ENCODE measurements at regions not wholly inside any gene's neighbourhood (a gene's known extent, or its start where the extent isn't known, plus 50 kb on each side); places are given as distances from the start of the nearest gene placed in this dataset.
A peak's percentile ranks its signal among the peaks of the same experiment; 100 is the strongest.
"Not testable (repeated sequence)": the region's sequence is repeated elsewhere in the genome, so short reads cannot be mapped to it uniquely, and the experiment has no call there.

DNA sequence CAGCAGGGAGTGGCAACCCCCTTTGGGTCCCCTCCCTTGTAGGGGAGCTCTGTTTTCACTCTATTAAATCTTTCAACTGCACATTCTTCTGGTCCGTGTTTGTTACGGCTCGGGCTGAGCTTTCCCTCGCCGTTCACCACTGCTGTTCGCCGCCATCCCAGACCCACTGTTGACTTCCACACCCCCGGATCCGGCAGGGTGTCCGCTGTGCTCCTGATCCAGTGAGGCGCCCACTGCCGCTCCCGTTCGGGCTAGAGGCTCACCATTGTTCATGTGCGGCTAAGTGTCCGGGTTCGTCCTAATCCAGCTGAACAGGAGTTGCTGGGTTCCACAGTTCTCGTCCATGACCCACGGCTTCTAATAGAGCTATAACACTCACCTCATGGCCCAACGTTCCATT is 408.1 kb downstream of the KCNJ2 start:
- DNase-seq (ENCODE audit: low read depth, low spot score): no peak

DNA sequence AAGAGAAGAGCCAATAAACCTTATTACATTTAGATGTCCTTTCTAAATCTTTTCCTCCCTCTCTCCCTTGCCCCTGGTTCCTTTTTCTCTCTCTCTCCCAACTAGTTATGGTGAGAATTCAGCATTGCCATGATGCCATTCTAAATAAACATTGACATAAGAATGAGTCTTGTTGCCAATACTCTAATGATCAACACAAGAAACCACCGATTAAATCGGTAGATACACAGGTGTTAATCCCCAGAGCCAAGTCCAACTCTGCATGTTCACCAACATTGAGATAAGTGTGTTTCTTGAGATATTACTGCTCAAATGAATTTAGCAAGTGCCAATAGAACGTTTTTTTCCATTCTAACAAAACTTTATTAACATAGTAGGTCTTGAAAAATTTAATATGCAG is 412.1 kb downstream of the KCNJ2 start:
- DNase-seq (ENCODE audit: low read depth, low spot score): no peak

DNA sequence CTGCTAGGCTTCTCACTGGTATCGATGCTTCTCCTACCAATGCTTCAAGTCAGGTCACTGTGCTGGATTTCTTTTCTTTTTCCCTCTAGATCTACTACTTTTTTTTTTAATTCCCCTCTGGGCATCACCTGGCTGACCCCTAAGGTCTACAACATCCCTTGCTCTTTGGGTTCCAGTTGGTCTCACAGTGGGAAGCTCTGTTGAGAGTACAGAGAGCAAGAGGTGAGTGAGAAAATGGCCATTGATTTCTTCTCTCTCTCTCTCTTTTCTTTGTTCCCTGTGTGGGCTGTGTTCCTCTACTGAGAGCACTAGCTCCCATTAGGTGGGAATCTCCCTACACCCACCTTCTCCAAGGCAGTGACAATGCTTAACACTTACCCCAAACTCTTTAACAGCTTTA is 413.4 kb downstream of the KCNJ2 start:
- DNase-seq (ENCODE audit: low read depth, low spot score): no peak

DNA sequence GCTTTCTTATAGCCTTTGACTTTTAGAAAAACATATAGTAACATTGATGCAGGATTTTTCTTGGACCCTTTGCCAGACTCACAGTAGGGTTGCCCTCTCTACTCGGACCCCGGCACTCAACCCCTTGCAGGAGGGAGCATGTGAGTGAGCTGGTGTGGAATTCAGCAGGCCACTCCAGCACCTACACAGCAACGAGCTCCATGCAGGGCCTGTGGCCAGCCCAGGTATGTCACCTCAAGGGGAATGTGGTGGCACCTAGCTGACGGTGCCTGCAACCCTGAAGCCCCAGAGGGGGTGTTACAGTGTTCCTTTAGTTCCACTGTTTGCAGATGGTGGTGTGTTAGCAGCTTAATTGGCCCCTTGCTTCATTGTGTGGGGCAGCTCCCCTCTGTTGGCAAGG is 414.9 kb downstream of the KCNJ2 start:
- DNase-seq (ENCODE audit: low read depth, low spot score): no peak

DNA sequence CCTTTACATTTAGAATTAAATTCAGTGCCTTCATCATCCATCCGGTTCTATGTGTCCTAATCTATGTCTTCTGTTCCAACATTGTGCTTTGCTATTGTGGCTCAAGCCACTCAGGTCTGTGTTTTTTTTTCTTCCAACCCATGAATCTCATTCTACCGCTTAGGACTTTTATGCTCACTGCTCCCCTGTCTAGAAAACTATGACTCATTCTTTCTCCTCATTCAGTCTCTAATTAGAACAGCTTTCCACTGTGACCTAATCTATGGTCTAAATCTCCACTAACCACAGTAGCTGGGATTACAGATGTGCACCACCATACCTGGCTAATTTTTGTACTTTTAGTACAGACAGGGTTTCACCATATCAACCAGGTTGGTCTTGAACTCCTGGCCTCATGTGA is 418.7 kb downstream of the KCNJ2 start:
- DNase-seq (ENCODE audit: low read depth, low spot score): peak; percentile 75

DNA sequence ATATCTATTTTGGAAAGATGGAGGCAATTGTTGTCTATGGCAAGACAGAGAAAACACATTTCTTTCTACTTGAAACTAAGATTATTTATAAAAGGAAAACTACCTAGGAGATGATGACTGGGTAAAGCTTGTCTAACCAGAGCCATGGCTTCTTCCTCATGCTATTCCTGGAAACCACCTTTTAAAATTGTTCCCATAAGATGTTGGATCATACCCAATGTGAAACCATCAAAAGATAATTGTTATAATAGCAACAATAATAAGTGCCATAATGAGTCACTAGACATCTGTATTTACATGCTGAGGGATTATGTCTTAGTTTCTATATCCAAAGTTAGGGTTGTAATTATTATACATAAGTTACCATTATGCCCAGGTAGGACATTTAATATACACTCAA is 428.4 kb downstream of the KCNJ2 start:
- no peak for DNase-seq (ENCODE audit: low read depth, low spot score)

DNA sequence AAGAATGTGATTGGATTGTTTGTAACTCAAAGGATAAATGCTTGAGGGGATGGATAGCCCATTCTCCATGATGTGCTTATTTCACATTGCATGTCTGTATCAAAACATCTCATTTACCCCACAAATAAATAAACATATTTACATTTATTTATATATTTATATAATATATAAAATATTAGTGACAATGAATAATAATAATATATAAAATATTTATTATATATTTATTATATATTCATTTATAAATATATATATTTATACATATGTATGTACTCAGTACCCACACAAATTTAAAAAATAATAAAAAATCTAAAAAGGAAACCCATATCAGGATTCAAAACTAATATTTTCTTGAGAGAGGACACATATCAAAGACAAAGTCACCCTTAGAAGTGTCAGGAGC is 429.9 kb downstream of the KCNJ2 start:
- DNase-seq (ENCODE audit: low read depth, low spot score): no peak

DNA sequence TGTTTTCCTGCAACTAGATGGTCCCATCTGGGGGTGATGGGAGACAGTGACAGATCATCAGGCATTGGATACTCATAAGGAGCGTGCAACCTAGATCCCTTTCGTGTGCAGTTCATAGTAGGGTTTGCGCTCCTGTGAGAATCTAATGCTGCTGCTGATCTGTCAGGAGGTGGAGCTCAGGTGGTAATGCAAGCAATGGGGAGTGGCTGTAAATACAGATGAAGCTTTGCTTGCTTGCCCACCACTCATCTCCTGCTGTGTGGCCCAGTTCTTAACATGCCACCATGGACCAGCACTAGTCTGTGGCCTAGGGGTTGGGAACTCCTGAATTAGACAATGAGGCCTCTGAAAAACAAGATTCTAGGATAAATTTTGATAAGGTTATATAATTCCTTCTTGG is 430.6 kb downstream of the KCNJ2 start:
- not testable (repeated sequence) for DNase-seq (ENCODE audit: low read depth, low spot score)

DNA sequence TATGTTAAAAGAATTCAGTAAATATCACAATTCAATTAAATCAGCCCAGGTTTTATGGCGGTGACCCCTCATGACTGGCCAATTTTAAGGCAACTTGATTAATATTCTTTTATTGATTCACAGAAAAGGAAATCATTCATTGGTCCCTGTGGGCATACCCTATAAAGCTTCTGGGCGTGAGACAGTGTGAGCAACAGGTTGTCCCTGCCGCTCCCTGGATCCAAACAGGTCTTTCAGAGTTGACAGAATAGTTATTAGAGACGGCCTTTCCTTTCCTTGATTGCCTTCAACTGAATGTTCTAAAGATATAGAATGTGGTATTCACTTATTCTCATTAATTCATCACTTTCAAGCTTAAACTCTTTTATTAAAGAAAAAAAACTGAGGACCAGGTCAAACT is 433.9 kb downstream of the KCNJ2 start:
- no peak for DNase-seq (ENCODE audit: low read depth, low spot score)

DNA sequence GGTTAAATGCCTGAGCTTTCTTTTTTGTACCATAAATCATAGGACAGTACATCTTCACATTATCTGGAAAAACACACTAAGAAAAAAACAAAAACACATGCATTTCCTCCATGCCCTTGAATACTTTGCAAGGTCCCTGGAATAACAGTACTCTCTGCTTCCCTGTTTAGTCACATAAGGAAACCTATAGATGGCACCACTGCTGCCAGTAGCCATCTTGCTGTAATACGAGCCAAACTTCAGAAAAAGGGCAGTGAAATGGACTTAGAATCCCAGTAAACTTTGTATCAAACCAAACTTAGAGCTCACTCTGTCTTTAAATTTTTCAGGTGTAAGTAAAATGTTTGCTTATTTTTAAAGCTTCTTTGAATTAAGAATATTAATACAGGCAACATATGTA is 435.5 kb downstream of the KCNJ2 start:
- DNase-seq (ENCODE audit: low read depth, low spot score): no peak

DNA sequence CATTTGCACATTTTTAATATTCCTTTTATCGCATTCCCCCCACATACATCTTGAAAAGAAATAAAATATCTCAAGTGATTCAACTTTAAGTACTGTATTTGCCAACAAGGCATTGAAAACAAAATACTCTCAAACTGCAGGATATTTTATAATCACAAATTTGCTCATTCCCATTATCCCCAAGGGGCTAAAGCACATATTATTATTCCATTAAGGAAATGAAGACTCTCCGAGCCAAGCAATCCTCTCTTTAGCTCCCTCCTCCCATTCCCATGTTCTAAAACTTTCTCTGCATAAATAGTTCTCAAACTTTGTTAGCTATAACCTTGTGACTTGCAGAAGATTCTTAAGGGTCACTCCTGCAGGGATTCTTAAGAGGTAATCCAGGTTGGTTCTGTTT is 436.8 kb downstream of the KCNJ2 start:
- DNase-seq (ENCODE audit: low read depth, low spot score): no peak

DNA sequence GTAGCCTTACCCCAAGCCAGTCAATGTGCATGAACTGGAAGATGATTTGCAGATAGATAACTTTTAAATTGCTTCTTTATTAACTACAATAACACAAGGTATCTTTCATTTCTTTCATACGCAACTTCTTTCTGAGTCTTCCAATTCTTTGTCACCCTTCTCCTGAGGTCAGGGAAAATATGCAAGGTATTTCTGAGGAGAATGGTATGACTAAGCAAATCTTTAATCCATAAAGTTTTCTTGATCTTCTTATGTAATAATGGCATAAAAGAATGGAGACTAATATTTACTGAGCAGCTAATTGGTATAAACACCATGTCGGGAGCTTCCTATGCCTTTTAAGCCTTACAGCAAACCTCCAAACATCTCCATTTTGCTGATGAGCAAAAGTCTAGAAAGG is 438.9 kb downstream of the KCNJ2 start:
- peak; percentile 11 for DNase-seq (ENCODE audit: low read depth, low spot score)

DNA sequence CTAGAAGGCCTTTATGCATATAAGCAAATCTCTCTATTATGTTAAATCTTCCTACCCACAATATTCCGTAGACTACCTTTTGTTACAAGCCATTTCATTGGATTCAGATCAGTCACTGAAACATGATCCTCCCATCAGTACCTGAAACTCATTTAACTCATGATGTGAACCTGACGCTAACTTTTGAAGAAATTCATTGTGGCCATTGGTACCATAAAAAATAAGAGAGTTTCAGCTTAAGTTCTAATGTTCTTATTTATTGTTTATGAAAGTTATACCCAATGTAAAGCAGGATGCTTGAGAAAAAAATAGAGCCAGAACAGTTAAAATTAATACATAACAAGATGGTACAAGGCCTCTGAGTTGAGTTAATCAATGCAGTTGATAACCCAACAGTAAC is 439.6 kb downstream of the KCNJ2 start:
- no peak for DNase-seq (ENCODE audit: low read depth, low spot score)

DNA sequence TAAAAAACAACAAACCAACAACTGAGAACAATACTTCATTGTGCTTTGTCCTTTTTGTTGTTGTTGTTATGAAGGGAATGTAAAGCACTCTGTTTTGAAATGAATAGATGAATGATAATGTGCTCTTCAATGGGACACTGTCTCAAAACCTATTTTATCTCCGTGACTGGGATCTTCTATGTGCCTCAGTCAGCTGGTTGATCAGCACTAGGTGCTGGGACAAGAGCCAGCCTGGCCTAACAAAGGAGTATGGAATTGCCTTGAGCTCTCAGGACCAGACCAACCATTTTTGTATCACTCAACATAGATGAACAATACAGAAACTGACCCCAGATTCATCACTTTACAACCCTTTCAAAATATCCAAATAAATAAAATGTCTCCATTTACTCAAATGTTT is 440.2 kb downstream of the KCNJ2 start:
- no peak for DNase-seq (ENCODE audit: low read depth, low spot score)

DNA sequence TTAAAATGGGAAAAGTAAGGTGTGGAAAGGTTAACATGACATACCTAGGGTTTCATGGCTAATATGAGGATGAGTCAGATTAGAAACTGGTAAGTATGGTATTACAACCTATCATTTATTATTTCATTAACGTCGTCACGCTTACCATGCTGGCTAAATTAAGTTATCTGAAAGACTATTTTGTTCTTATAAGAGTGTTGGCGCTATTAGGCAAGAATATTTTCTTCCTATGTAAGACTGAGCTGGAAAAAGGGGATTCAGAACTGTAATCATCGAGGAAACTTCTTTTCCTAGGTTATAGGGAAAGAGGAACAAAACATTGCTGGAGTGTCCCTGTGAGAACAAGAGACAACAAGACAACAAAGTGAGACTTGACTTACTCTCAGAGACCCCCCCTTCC is 440.8 kb downstream of the KCNJ2 start:
- DNase-seq (ENCODE audit: low read depth, low spot score): no peak

DNA sequence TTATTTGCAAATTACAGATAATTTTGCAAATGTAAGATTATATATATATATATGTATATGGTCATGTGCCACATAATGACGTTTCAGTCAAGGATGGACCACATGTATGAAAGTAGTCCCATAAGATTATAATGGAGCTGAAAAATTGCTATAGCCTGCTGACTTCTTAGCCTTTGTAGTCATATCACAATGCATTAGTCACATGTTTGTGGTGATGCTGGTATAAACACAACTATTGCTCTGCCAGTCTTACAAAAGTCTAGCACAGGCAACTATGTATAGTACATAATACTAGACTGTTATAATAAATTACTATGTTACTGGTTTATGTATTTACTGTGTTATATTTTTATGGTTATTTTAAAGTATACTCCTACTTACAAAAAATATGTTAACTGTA is 444.3 kb downstream of the KCNJ2 start:
- DNase-seq (ENCODE audit: low read depth, low spot score): peak; percentile 16

DNA sequence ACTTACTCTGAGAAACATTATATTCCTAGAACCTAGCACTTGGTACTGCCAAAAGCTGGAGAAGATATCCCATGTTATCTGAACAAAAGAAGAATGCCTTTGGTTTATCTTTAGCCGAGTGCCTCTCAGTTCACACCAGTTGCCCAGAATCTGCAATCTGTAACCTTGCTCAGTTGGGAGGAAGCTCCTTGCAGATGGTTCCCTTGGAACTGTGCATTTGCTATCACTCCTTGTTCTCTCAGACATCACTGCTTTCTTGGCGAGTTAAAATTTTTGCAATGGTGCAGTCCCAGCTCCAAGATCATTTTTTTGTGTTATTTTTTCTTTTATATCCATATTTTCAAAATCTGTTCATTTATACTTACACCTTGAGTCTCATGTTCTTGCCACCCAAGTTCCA is 446.5 kb downstream of the KCNJ2 start:
- no peak for DNase-seq (ENCODE audit: low read depth, low spot score)

DNA sequence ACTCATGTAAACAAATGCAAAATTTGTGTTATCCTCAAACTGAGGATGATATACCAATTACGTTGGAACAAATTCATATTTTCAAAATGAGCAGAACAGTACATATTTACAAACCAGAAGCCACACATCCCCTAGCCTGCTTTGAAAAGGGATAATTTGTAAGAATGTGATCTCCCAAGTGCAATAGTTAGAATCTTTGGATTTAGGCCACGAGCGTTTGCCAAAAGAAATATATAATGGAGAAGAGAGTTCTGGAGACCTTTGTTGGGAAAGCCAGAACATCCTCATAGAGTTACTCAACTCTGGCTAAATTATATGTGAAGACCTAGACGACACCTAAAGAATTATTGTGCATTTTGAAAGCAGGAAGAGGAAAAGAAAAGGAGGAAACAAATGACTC is 449.3 kb downstream of the KCNJ2 start:
- no peak for DNase-seq (ENCODE audit: low read depth, low spot score)

DNA sequence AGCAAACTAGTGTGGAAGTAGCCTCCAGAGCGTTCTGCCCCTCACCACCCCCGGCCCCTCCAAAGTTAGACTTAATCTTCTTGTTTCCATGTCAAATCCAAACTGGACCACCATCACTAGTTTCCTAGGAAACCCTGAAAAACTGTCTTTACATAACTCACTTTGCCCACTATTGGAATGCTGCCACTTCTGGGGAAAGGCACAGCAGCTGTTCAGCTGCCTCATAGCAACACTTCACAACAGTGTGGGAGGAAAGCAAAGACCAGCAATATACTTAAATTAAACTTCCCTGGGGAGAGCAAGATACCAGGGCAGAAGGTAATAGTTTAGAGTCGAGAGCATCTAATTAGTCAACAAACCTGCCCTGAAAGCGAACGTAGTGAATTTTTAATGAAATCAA is 452.2 kb downstream of the KCNJ2 start:
- DNase-seq (ENCODE audit: low read depth, low spot score): peak; percentile 75

DNA sequence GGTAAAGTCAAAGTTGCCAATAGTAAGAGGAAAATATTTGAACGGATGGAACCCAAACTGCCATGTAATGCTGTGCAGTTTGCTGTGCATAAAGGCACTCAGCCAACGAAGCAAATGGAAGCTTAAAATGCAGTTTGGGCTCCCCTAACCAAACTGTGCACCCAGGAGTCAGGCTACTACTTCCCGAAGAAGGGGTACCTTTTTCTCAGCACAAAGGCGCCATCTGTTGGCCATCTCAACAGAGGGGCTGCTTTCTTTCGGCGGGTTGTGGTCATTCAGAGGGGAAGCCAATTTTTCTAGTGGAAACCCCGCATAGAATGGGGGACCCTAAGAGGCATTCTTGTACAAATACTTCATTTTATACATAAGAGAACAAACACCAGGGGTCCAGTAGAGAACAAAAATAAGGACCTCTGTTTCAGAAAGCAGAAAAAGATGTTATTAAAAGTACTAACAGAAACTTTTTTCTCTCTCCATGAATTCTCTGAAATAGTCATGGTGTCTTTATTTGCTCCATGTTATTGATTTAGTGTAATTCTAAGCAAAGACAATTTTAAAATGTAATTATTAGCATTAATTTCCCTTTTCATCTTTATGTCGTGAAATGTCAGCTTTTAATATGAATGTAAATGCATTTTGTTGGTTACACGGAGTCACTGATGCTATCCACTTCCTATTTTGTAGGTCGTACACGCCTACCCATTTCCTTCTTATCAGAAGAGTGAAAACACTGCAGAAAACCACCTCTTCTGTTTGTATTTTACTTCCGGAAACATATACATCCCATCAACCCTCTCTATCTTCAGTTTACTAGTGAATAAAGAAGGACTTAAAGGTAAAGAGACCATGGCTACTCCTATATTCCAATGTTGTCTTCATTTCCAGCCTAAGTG is 453.3 kb downstream of the KCNJ2 start:
- DNase-seq (ENCODE audit: low read depth, low spot score): peak; percentile 64

DNA sequence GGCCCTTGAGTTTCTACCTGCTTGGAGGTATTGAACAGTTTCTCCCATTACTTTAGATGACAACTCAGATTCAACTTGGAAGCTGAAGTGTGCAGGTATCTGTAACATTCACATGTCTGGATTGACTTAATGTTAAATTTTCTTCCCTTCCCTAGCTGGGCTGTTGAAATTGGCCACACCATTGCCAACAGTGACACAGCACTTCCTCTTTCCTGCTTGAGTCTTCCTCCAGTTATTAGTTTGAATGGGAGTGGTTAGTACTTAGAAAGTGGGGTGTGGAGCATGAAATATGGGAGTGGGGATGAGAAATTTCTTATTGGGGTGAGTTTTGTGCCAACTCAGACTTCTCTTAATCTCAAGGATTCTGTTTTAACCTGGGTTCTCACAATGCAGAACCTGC is 454.9 kb downstream of the KCNJ2 start:
- no peak for DNase-seq (ENCODE audit: low read depth, low spot score)

DNA sequence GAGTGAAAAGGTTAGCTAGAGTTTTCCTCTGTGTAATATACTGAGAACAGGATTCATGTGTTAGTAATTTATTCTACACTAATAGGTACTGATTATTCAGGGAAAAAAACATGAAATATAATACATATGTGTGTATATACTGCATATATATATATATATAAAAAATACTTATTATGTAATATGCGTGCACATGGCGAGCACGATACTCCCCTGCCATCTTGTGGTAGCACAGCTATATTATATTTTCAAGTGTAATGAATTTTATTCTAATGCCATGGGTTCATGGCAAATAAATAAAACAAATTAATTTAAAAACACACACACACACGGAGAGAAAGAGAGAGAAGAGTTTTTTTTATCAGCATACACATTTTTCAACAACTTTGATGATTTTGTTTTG is 460.6 kb downstream of the KCNJ2 start:
- DNase-seq (ENCODE audit: low read depth, low spot score): peak; percentile 11

DNA sequence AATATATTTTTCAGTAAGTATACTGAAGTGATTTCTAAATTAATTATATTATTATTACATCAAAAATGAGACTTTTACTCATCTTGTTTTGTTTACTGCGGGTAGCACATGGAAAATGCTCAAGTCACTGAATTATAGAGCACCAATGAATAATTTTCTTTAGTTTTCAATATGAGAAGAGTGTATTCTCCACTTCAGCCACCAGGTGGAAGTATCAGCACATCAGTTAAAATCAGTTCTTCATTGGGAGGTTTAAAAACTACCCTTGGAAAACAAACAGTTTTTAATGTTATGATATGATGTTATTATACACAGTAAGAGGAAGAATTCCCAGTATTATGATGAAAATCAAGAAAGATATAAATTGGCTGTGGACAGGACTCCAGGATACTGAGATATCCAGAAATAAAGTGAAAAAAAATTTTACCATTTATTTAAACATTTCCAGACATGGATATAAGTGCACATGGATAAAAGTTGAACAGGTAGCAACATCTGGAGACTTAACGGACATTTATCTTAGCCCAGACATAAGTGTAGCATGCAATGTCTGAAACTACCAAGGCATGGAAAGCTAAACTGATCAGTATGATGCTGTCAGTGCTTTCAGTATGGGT is 467.3 kb downstream of the KCNJ2 start:
- peak; percentile 65 for DNase-seq (ENCODE audit: low read depth, low spot score)
